ENCODE measurements at regions not wholly inside any gene's neighbourhood (a gene's known extent, or its start where the extent isn't known, plus 50 kb on each side); places are given as distances from the start of the nearest gene placed in this dataset.

- no peak for DNase-seq (ENCODE audit: low read depth)
Measured at GRCh38 chr14:26395726-26396125, 202.1 kb downstream of the NOVA1 start.

GRCh38 chr14:26394150-26394810, 203.6 kb downstream of the NOVA1 start:
- DNase-seq (ENCODE audit: low read depth): no peak

- DNase-seq (ENCODE audit: low read depth): no peak
Measured at GRCh38 chr14:26392498-26392897, 205.3 kb downstream of the NOVA1 start.

GRCh38 chr14:26389646-26390508, 208.0 kb downstream of the NOVA1 start:
- DNase-seq (ENCODE audit: low read depth): peak; percentile 31

- DNase-seq (ENCODE audit: low read depth): no peak
Measured at GRCh38 chr14:26385310-26385709, 212.5 kb downstream of the NOVA1 start.

GRCh38 chr14:26382901-26383685, 214.7 kb downstream of the NOVA1 start:
- DNase-seq (ENCODE audit: low read depth): no peak

DNA sequence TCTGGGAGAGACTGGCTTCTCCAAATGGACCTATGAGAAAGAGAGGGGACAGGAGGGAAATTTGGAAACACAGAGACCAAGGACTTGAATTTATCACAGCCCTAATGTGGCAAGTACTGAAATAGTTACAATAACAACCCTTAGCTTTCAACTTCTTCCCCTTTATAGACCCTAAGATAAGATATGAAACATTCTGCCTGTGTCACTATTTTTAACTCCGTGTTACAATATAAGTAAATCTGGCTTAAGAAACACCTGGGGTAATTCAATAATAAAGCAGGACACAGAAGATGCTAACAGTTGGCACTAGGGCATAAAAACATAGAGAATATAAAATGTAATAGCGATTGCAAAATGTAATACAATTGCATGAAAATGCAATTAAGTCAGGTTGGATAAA, 216.4 kb downstream of the NOVA1 start:
- no peak for DNase-seq (ENCODE audit: low read depth)

DNA sequence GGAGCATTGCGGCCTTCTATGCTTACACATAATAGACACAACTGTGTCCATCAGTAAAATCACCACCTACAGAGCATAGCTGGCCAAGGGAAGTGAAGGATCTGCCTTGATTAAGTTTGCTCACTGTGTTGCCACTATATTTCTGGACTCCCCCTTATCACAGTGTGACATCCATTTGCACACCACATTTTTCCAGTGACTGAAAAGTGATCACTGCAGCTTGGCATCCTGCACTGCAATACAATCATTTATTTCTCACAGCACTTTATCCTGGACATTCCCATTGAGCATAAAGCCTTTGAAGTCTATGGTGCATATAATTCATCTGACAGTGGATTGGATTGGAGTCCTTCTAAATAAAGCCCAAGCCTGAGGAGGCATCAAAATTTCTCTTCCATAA, 217.2 kb downstream of the NOVA1 start:
- DNase-seq (ENCODE audit: low read depth): no peak

DNA sequence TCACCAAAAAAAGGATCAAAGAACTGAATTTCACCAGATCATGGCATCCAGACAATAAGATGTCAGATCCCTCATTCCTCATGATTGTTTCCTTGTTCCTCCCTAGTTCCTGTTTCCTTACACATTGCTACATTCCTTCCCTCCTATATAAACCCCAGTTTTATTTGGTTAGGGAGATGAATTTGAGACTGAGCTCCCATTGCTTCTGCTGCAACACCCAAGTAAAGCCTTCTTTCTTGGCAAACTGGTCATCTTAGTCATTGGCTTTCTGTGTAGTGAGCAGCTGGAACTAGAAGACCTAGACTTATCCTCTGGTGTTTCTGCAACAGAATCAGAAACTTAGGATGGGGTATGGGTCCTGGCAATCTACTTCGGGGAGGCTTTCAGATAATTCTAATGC, 217.9 kb downstream of the NOVA1 start:
- DNase-seq (ENCODE audit: low read depth): no peak

- no peak for DNase-seq (ENCODE audit: low read depth)
Measured at GRCh38 chr14:26377150-26377549, 220.7 kb downstream of the NOVA1 start.

DNA sequence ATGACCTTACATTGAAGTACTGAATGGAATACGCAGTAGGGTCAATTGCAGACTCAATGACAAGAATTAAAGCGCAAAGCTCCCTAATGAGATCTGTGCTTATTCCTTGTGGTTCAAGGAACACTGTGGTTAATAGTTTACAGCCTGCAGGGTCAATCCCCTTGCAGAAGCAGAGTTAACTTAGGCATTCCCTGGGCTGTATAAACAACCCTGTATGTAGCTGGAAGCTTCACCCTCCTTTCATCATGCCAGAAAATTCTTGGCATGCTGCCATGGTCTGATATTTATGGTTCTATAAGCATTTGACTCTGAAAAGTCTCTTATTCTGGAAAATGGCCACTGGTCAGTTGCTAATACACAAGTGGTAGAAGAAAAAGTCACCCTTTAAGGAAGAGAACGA, 227.7 kb downstream of the NOVA1 start:
- no peak for DNase-seq (ENCODE audit: low read depth)

GRCh38 chr14:26363689-26364088, 234.1 kb downstream of the NOVA1 start:
- DNase-seq (ENCODE audit: low read depth): no peak

- no peak for DNase-seq (ENCODE audit: low read depth)
Measured at GRCh38 chr14:26344596-26344995, 253.2 kb downstream of the NOVA1 start.

GRCh38 chr14:26339381-26339780, 258.5 kb downstream of the NOVA1 start:
- DNase-seq (ENCODE audit: low read depth): no peak

DNA sequence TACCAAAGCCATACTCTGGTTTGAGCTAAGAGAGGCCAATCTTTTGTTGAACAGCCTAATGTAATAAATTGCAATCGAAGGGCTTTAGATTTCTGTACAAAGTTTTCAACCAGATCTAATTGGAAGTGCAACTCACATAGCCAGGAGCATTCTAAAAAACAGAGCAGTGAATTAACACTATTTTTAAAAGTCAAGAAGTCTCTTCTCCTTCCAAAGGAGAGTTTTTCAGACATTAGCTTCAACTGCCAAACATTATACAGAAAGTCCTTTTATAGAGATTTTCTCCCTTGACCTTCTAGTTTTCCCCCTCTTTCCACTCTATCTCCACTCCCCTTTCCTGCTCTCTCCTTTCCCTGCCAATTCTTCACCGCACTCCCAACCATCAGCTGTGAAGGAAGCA, 259.6 kb downstream of the NOVA1 start:
- no peak for DNase-seq (ENCODE audit: low read depth)

GRCh38 chr14:26334288-26334687, 263.5 kb downstream of the NOVA1 start:
- DNase-seq (ENCODE audit: low read depth): no peak

DNA sequence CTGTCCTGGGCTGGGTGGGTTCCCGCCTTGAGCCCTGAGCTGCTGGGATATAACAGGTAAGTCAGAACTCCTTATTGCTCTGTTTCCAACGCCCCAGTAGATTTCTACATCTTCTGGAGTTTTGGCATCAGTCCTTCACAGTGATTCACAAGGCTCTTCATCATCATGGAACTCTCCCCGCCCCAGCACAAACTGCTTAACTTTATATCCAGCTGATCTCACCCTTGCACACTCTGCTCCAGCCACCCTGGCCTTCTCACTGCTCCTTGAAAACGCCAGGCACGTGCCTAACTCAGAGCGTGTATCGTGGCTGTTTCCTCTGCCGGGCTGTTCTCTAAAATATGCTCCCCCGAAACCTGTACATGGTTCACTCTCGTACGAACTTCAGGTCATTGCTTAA, 264.9 kb downstream of the NOVA1 start:
- peak; percentile 5 for DNase-seq (ENCODE audit: low read depth)

GRCh38 chr14:26330982-26331381, 266.9 kb downstream of the NOVA1 start:
- DNase-seq (ENCODE audit: low read depth): no peak

DNA sequence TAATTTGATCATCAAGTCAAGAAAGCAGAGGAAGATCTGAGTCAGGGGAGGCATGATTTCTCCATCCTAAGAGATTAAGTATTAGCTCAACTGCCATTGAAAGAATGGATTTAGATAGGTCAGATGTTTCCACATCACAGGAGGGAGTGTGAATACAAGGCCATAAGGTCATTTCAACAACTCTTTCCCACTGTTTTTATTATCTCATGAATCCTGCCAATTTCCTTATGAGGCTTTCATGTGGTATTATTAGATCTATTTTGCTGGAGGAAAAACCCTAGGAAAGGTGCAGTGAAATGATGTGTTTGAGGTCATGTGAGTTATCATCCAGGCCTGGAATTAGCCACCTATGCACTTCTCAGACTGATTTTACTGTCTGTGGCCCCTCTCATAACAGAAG, 269.0 kb downstream of the NOVA1 start:
- no peak for DNase-seq (ENCODE audit: low read depth)

DNA sequence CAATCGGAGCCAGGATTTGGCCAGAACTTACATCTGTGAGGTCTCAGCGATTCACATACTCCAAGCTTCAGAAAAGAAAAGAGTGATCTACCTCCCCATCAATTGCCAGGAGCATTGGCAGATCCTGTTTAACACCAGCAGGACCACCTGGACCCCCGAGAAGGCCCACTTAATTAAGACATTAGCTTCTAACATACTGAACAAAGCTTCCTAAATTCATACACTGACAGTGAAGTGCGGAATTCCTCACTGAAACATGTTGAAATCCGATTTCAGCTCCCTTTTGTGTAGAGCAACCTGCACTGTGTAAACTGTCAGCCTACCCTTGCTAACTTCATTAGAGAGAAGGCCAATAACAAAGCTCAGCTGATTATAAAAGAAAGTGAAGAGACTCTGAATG, 274.0 kb downstream of the NOVA1 start:
- DNase-seq (ENCODE audit: low read depth): no peak

DNA sequence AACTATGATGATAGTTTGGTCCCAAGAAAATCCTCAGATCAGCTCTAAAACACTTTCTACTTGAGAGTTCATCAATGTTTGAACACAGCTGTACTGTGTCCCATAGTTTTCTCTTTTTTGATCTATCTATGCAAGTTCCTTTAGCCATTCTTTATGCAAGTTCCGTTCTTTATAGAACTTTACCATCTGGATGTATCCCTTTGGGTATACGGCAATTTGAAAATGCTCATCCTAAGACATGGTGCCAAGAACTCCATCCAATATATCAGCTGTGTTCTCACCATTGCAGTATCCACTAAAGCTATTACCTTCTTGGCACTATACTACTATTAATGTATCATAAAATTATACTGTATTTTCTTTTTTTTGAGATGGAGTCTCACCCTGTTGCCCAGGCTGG, 276.9 kb downstream of the NOVA1 start:
- no peak for DNase-seq (ENCODE audit: low read depth)

- DNase-seq (ENCODE audit: low read depth): no peak
Measured at GRCh38 chr14:26319139-26319864, 278.5 kb downstream of the NOVA1 start.

All from stromal cell of bone marrow (primary cell).